ENCODE measurements at regions not wholly inside any gene's neighbourhood (a gene's known extent, or its start where the extent isn't known, plus 50 kb on each side); places are given as distances from the start of the nearest gene placed in this dataset.

DNA sequence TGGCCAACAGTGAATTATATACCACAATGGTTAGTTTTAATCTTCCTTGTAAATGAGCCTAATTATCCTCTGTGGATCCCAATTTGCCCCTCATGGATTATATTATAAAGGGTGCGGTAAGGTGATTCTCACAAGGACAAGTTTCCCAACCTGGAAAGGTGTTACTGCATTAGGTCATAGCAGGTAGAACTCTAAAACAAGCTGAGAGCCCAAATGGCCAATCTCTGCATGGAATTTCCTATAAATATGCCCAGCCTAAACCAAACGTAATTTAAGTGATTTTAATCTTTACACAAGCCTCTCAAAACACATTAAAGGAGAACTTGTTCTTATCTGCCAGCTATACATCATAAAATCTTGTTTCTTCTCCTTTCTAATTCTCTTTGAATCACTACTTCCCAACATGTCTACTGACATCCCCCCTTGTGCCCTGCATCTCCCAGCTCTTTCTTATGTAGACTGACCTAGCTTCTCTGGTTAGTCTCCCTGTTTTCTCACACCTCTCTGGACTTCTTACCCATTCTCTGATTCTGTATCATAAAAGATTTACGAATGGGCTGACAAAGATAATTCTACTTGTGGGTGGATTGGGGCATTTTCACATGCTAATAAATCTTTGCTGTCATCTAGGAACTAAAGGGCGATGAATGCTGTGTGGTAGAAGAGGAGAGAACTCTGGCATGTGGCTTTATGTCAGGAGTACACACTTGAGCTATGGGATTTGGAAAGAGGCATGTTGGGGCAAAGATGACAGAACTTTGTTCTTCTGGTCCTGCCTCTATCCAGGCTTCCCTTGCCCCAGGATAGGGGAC, 94.3 kb upstream of the PGRMC2 start:
- TF ChIP-seq, protein P1, sequence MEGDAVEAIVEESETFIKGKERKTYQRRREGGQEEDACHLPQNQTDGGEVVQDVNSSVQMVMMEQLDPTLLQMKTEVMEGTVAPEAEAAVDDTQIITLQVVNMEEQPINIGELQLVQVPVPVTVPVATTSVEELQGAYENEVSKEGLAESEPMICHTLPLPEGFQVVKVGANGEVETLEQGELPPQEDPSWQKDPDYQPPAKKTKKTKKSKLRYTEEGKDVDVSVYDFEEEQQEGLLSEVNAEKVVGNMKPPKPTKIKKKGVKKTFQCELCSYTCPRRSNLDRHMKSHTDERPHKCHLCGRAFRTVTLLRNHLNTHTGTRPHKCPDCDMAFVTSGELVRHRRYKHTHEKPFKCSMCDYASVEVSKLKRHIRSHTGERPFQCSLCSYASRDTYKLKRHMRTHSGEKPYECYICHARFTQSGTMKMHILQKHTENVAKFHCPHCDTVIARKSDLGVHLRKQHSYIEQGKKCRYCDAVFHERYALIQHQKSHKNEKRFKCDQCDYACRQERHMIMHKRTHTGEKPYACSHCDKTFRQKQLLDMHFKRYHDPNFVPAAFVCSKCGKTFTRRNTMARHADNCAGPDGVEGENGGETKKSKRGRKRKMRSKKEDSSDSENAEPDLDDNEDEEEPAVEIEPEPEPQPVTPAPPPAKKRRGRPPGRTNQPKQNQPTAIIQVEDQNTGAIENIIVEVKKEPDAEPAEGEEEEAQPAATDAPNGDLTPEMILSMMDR (tag by site-specific recombination; IDR thresholded peaks at IDR 0.05): no peak
- TF ChIP-seq ZNF529 (tag by site-specific recombination; IDR thresholded peaks at IDR 0.05; ENCODE audit: insufficient replicate concordance) (no peak), MZF1 (tag by site-specific recombination; IDR thresholded peaks at IDR 0.05; ENCODE audit: borderline replicate concordance) (no peak)

Measured in HEK293 (cell line).